HepG2 (cell line): ENCODE measurements at regions not wholly inside any gene's neighbourhood (a gene's known extent, or its start where the extent isn't known, plus 50 kb on each side); places are given as distances from the start of the nearest gene placed in this dataset.

Experiments used
- ATAC-seq: fragments of 200-7000 bp; cut with Tn5 transposase; 3 replicates; pipeline ENCODE4 v1.9.1; 2020; ENCODE audit warnings: mild to moderate bottlenecking, moderate library complexity
- BruUV-seq: library from RNA; stranded (reverse); fragments of 400-500 nt; replicated peaks from 2 replicates; lab custom pipeline; 2021; lab: Mats Ljungman, UMichigan
- CTCF ChIA-PET: fragments of 300-600 bp; formaldehyde crosslinking; extraction: SDS; loops from one replicate; lab custom pipeline; 2021; ENCODE audit warnings: low total read pairs, inconsistent platforms, low intra/inter-chr PET ratio; lab: Yijun Ruan, JAX
- POLR2A ChIA-PET: fragments of 350-600 bp; sonication (Branson Sonifier 250); formaldehyde crosslinking; loops from one replicate; lab custom pipeline; 2020; ENCODE audit warnings: antibody characterized with exemption, inconsistent platforms; lab: Yijun Ruan, JAX
- DNase-seq: peaks from one replicate; pipeline ENCODE4 v3.0.0-alpha.2; 2015; ENCODE audit warnings: low spot score
- FAIRE-seq: peaks from 3 replicates; lab custom pipeline; 2011; peaks lifted over from hg19 to GRCh38; lab: Jason Lieb, UNC
- H2AFZ ChIP-seq: one replicate; pipeline ENCODE4 v1.6.1; 2011; ENCODE audit warnings: low read length, inconsistent platforms
- H3K27ac ChIP-seq: fragments of 300-600 bp; 3 replicates; pipeline ENCODE4 v1.8.0; 2011; ENCODE audit warnings: mixed run types, mild to moderate bottlenecking, mixed read lengths, low read length, inconsistent platforms; ENCODE audit not compliant: insufficient read depth; ENCODE audit errors: extremely low read length
- H3K27me3 ChIP-seq, 2 experiments: fragments of 200-600 bp in 1 of 2; 2 replicates in 1 of 2; 3 replicates in 1 of 2; pipeline versions ENCODE4 v1.6.0 to v1.8.0; 2011; ENCODE audit warnings: low read length in 2 of 2, mild to moderate bottlenecking in 2 of 2, moderate library complexity in 2 of 2, inconsistent platforms in 1 of 2; ENCODE audit not compliant: insufficient read depth in 2 of 2, control insufficient read depth in 1 of 2
- H3K36me3 ChIP-seq, 2 experiments: fragments of 200-600 bp in 1 of 2; replicated peaks in 1 of 2; 2 replicates in 1 of 2; 3 replicates in 1 of 2; pipeline versions ENCODE4 v1.5.1 to v1.8.0; 2011; ENCODE audit warnings: low read length in 2 of 2, inconsistent platforms in 1 of 2; ENCODE audit not compliant: insufficient read depth in 2 of 2, control insufficient read depth in 1 of 2
- H3K4me1 ChIP-seq: 2 replicates; pipeline ENCODE4 v1.5.1; 2012; ENCODE audit warnings: low read length, inconsistent platforms; ENCODE audit not compliant: insufficient read depth
- H3K4me2 ChIP-seq: 2 replicates; pipeline ENCODE4 v1.6.0; 2011; ENCODE audit warnings: low read depth, low read length, inconsistent platforms
- H3K4me3 ChIP-seq, 3 experiments: fragments of 200-600 bp in 1 of 3; sonication (generic), shearing (Covaris generic) in 1 of 3; replicated peaks in 1 of 3; 2 replicates each; pipeline ENCODE4 v1.5.1; 2011 to 2016; ENCODE audit warnings: low read length in 3 of 3, inconsistent platforms in 2 of 3, low read depth in 2 of 3, mild to moderate bottlenecking in 2 of 3, control low read depth in 1 of 3, mixed read lengths in 1 of 3; ENCODE audit not compliant: insufficient read depth in 1 of 3
- H3K79me2 ChIP-seq: one replicate; pipeline ENCODE4 v1.6.1; 2011; ENCODE audit warnings: low read length, inconsistent platforms; ENCODE audit not compliant: insufficient read depth
- H3K9ac ChIP-seq: 2 replicates; pipeline ENCODE4 v1.6.0; 2011; ENCODE audit warnings: mild to moderate bottlenecking, low read depth, low read length, inconsistent platforms; ENCODE audit not compliant: insufficient read depth
- H3K9me3 ChIP-seq: 2 replicates; pipeline ENCODE4 v1.5.1; 2012; ENCODE audit warnings: mild to moderate bottlenecking, low read length
- H4K20me1 ChIP-seq: 2 replicates; pipeline ENCODE4 v1.6.0; 2011; ENCODE audit warnings: inconsistent platforms, mild to moderate bottlenecking, low read length, moderate library complexity; ENCODE audit not compliant: insufficient read depth
- ERF ChIP-seq: IDR thresholded peaks from 2 replicates; pipeline ENCODE4 v1.6.1; 2018; ENCODE audit warnings: missing biosample characterization, missing genetic modification reagents
- SMC3 ChIP-seq: IDR thresholded peaks from 2 replicates; pipeline ENCODE4 v1.6.1; 2011; ENCODE audit warnings: low read length, improper control_type of control experiment
- SSRP1 ChIP-seq: IDR thresholded peaks from 2 replicates; pipeline ENCODE4 v1.6.1; 2016; ENCODE audit warnings: control low read depth
- TMF1 ChIP-seq: sonication (generic); formaldehyde crosslinking; IDR thresholded peaks from 2 replicates; pipeline ENCODE4 v1.8.1; 2022; ENCODE audit warnings: low read depth, missing genetic modification reagents
- WGBS: methylation state at CpG from one replicate; pipeline ENCODE4 v1.1.6; 2017; ENCODE audit warnings: low lambda C conversion rate; 5-methylcytosine and 5-hydroxymethylcytosine counted together
- in situ Hi-C: cut with HindIII; loops from 2 replicates; pipeline ENCODE4 v1.10.0; 2017; ENCODE audit warnings: low pct_unique_long_range_greater_than_20kb; ENCODE audit not compliant: extremely low pct_ligation_motif_present
- intact Hi-C: fragments of 100-400 bp; cut with micrococcal nuclease; formaldehyde crosslinking; loops from one replicate; pipeline ENCODE4 v1.10.0; 2022; ENCODE audit not compliant: unreplicated experiment
- TF ChIP-seq, protein P1 (sequence below): IDR thresholded peaks from 2 replicates; pipeline ENCODE4 v1.4.0; 2020; ENCODE audit warnings: mild to moderate bottlenecking, missing genetic modification reagents
- TF ChIP-seq, protein P2 (sequence below): sonication (generic); formaldehyde crosslinking; IDR thresholded peaks from 2 replicates; pipeline ENCODE4 v1.4.0; 2020; ENCODE audit warnings: missing genetic modification reagents
- TF ChIP-seq, protein P3 (sequence below): sonication (generic); formaldehyde crosslinking; IDR thresholded peaks from 2 replicates; pipeline ENCODE4 v1.4.0; 2020; ENCODE audit warnings: mild to moderate bottlenecking, missing genetic modification reagents, borderline replicate concordance

DNA sequence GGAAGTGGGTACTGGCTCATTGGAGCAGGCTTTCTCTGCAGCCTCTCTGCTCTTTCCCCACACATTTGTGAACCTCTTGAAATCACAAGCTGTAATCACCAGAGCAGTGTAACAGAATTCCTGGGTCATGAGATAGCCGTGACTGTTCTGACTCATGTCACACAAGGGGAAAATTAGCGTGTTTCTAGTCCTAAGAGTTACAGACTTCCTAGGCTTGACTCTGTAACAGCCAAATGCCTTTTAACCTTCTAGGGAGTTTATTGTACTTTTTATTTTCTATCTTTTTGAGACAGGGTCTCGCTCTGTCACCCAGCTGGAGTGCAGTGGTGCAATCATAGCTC lies 54.7 kb upstream of the TRAK1 start:
- H3K4me1 ChIP-seq: peaks cover 50% of the 10 kb centered on the region

More for the DNA sequence above, 54.7 kb upstream of the TRAK1 start:
- Histone ChIP-seq H3K27ac (peak overlapping the region; percentile 29), H3K4me3 (no peak overlapping the region), H3K27me3 (no peaks in the 10 kb centered on the region), H3K79me2 (peaks cover 79% of the 10 kb centered on the region), H2AFZ (no peak overlapping the region), H3K36me3 (peaks cover 0 to 8% of the 10 kb centered on the region in 2 experiments; a peak in 3 of 5 replicates), H3K9me3 (no peaks in the 10 kb centered on the region), H4K20me1 (no peaks in the 10 kb centered on the region), H3K9ac (no peak overlapping the region), H3K4me2 (no peak overlapping the region)
- BruUV-seq: no TSS peak
- FAIRE-seq (no peak), ATAC-seq (no peak), DNase-seq (peak; percentile 58)
- intact Hi-C loops: no loop called here
- in situ Hi-C loops: no loop called here
- CTCF ChIA-PET: no interaction called here
- TF ChIP-seq, protein P1, sequence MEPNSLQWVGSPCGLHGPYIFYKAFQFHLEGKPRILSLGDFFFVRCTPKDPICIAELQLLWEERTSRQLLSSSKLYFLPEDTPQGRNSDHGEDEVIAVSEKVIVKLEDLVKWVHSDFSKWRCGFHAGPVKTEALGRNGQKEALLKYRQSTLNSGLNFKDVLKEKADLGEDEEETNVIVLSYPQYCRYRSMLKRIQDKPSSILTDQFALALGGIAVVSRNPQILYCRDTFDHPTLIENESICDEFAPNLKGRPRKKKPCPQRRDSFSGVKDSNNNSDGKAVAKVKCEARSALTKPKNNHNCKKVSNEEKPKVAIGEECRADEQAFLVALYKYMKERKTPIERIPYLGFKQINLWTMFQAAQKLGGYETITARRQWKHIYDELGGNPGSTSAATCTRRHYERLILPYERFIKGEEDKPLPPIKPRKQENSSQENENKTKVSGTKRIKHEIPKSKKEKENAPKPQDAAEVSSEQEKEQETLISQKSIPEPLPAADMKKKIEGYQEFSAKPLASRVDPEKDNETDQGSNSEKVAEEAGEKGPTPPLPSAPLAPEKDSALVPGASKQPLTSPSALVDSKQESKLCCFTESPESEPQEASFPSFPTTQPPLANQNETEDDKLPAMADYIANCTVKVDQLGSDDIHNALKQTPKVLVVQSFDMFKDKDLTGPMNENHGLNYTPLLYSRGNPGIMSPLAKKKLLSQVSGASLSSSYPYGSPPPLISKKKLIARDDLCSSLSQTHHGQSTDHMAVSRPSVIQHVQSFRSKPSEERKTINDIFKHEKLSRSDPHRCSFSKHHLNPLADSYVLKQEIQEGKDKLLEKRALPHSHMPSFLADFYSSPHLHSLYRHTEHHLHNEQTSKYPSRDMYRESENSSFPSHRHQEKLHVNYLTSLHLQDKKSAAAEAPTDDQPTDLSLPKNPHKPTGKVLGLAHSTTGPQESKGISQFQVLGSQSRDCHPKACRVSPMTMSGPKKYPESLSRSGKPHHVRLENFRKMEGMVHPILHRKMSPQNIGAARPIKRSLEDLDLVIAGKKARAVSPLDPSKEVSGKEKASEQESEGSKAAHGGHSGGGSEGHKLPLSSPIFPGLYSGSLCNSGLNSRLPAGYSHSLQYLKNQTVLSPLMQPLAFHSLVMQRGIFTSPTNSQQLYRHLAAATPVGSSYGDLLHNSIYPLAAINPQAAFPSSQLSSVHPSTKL (CRISPR knock-in tag): no peak
- TF ChIP-seq ERF: no peak
- TF ChIP-seq, protein P2, sequence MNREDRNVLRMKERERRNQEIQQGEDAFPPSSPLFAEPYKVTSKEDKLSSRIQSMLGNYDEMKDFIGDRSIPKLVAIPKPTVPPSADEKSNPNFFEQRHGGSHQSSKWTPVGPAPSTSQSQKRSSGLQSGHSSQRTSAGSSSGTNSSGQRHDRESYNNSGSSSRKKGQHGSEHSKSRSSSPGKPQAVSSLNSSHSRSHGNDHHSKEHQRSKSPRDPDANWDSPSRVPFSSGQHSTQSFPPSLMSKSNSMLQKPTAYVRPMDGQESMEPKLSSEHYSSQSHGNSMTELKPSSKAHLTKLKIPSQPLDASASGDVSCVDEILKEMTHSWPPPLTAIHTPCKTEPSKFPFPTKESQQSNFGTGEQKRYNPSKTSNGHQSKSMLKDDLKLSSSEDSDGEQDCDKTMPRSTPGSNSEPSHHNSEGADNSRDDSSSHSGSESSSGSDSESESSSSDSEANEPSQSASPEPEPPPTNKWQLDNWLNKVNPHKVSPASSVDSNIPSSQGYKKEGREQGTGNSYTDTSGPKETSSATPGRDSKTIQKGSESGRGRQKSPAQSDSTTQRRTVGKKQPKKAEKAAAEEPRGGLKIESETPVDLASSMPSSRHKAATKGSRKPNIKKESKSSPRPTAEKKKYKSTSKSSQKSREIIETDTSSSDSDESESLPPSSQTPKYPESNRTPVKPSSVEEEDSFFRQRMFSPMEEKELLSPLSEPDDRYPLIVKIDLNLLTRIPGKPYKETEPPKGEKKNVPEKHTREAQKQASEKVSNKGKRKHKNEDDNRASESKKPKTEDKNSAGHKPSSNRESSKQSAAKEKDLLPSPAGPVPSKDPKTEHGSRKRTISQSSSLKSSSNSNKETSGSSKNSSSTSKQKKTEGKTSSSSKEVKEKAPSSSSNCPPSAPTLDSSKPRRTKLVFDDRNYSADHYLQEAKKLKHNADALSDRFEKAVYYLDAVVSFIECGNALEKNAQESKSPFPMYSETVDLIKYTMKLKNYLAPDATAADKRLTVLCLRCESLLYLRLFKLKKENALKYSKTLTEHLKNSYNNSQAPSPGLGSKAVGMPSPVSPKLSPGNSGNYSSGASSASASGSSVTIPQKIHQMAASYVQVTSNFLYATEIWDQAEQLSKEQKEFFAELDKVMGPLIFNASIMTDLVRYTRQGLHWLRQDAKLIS (CRISPR knock-in tag): no peak
- TF ChIP-seq, protein P3, sequence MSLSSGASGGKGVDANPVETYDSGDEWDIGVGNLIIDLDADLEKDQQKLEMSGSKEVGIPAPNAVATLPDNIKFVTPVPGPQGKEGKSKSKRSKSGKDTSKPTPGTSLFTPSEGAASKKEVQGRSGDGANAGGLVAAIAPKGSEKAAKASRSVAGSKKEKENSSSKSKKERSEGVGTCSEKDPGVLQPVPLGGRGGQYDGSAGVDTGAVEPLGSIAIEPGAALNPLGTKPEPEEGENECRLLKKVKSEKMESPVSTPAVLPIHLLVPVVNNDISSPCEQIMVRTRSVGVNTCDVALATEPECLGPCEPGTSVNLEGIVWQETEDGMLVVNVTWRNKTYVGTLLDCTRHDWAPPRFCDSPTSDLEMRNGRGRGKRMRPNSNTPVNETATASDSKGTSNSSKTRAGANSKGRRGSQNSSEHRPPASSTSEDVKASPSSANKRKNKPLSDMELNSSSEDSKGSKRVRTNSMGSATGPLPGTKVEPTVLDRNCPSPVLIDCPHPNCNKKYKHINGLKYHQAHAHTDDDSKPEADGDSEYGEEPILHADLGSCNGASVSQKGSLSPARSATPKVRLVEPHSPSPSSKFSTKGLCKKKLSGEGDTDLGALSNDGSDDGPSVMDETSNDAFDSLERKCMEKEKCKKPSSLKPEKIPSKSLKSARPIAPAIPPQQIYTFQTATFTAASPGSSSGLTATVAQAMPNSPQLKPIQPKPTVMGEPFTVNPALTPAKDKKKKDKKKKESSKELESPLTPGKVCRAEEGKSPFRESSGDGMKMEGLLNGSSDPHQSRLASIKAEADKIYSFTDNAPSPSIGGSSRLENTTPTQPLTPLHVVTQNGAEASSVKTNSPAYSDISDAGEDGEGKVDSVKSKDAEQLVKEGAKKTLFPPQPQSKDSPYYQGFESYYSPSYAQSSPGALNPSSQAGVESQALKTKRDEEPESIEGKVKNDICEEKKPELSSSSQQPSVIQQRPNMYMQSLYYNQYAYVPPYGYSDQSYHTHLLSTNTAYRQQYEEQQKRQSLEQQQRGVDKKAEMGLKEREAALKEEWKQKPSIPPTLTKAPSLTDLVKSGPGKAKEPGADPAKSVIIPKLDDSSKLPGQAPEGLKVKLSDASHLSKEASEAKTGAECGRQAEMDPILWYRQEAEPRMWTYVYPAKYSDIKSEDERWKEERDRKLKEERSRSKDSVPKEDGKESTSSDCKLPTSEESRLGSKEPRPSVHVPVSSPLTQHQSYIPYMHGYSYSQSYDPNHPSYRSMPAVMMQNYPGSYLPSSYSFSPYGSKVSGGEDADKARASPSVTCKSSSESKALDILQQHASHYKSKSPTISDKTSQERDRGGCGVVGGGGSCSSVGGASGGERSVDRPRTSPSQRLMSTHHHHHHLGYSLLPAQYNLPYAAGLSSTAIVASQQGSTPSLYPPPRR (CRISPR knock-in tag): no peak
- TF ChIP-seq SSRP1 (CRISPR knock-in tag): no peak
- 0 out of 2 replicates have a peak, but pooled peaks have one; percentile 4 for TF ChIP-seq SMC3
- TF ChIP-seq TMF1 (CRISPR knock-in tag): no peak
- POLR2A ChIA-PET: interaction anchor here (0.8 to 1.0 kb wide), 2 partner anchors 17 to 74 kb away, joined by 3 read pairs; partner anchors contain the start of gene ULK4
- 83% methylated on average over 3 of the region's 3 CpGs for WGBS
